ENCODE measurements at regions not wholly inside any gene's neighbourhood (a gene's known extent, or its start where the extent isn't known, plus 50 kb on each side); places are given as distances from the start of the nearest gene placed in this dataset.

GRCh38 chr5:155978850-155979249 is 348.1 kb upstream of the SGCD start:
- TF ChIP-seq, protein P1, sequence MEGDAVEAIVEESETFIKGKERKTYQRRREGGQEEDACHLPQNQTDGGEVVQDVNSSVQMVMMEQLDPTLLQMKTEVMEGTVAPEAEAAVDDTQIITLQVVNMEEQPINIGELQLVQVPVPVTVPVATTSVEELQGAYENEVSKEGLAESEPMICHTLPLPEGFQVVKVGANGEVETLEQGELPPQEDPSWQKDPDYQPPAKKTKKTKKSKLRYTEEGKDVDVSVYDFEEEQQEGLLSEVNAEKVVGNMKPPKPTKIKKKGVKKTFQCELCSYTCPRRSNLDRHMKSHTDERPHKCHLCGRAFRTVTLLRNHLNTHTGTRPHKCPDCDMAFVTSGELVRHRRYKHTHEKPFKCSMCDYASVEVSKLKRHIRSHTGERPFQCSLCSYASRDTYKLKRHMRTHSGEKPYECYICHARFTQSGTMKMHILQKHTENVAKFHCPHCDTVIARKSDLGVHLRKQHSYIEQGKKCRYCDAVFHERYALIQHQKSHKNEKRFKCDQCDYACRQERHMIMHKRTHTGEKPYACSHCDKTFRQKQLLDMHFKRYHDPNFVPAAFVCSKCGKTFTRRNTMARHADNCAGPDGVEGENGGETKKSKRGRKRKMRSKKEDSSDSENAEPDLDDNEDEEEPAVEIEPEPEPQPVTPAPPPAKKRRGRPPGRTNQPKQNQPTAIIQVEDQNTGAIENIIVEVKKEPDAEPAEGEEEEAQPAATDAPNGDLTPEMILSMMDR (conservative IDR thresholded peaks at IDR 0.05 in 1 of 2, IDR thresholded peaks at IDR 0.05 in 1 of 2; ENCODE audit: extremely low read depth in 1 of 2, insufficient read depth in 1 of 2, low read depth in 1 of 2, low read length in 2 of 2) = no peak
- TF ChIP-seq EZH2 (IDR thresholded peaks at IDR 0.05; ENCODE audit: borderline replicate concordance, low read length) = no peak
